Activated naive CD4-positive, alpha-beta T cell treated with anti-CD3 and anti-CD28 coated beads, Interleukin-2, amount 50 U/mL, for 72 hours (primary cell): ENCODE measurements at regions not wholly inside any gene's neighbourhood (a gene's known extent, or its start where the extent isn't known, plus 50 kb on each side); places are given as distances from the start of the nearest gene placed in this dataset.
A peak's percentile ranks its signal among the peaks of the same experiment; 100 is the strongest.

Experiments
- ATAC-seq, 2 donors: fragments of 150-1000 bp; cut with Tn5 transposase; 2 replicates each; pipeline ENCODE4 v1.10.0; 2021; ENCODE audit warnings: mild to moderate bottlenecking in 2 of 2, moderate library complexity in 2 of 2
- DNase-seq, 2 donors: peaks; one replicate each; pipeline ENCODE4 v3.0.0; 2021 to 2022; ENCODE audit warnings: low spot score in 2 of 2
- H3K27ac Mint-ChIP-seq, 2 donors: one replicate each; pipeline ENCODE4 v1.8.0; 2022; ENCODE audit warnings: mild to moderate bottlenecking in 2 of 2, mixed read lengths in 2 of 2
- H3K36me3 Mint-ChIP-seq, 2 donors: one replicate each; pipeline ENCODE4 v1.8.0; 2022; ENCODE audit warnings: mixed read lengths in 2 of 2
- H3K9me3 Mint-ChIP-seq, 2 donors: one replicate each; pipeline ENCODE4 v1.8.0; 2022; ENCODE audit warnings: mixed read lengths in 2 of 2

- Mint-ChIP-seq H3K27ac (no peak overlapping the region), H3K9me3 (peaks cover 0 to 14% of the 10 kb centered on the region in 2 donors), H3K36me3 (no peaks in the 10 kb centered on the region)
- no peak for DNase-seq
- ATAC-seq, result no peak
These were observed 974.3 kb downstream of the VRK1 start for GRCh38 chr14:97771340-97772045.

- H3K36me3 Mint-ChIP-seq, result no peaks in the 10 kb centered on the region
- no peak for DNase-seq
- H3K9me3 Mint-ChIP-seq, result peaks cover under 1 to 12% of the 10 kb centered on the region in 2 donors
- no peak for ATAC-seq
- H3K27ac Mint-ChIP-seq, result no peak overlapping the region
These were observed 976.4 kb downstream of the VRK1 start for GRCh38 chr14:97773598-97773997.

GRCh38 chr14:97776890-97777558, 979.8 kb downstream of the VRK1 start:
- Mint-ChIP-seq H3K36me3 (no peaks in the 10 kb centered on the region), H3K9me3 (peaks cover 3 to 22% of the 10 kb centered on the region in 2 donors), H3K27ac (peak overlapping the region in 1 of 2 donors; percentile 56)
- no peak for DNase-seq
- ATAC-seq, result peak in 1 of 2 donors; percentile 38

- Mint-ChIP-seq H3K9me3 (peaks cover 3 to 18% of the 10 kb centered on the region in 2 donors), H3K27ac (peak overlapping the region in 1 of 2 donors; percentile 56), H3K36me3 (no peaks in the 10 kb centered on the region)
- DNase-seq, result no peak
- peak in 1 of 2 donors; percentile 68 for ATAC-seq
These were observed 980.6 kb downstream of the VRK1 start for GRCh38 chr14:97777622-97778355.

DNA sequence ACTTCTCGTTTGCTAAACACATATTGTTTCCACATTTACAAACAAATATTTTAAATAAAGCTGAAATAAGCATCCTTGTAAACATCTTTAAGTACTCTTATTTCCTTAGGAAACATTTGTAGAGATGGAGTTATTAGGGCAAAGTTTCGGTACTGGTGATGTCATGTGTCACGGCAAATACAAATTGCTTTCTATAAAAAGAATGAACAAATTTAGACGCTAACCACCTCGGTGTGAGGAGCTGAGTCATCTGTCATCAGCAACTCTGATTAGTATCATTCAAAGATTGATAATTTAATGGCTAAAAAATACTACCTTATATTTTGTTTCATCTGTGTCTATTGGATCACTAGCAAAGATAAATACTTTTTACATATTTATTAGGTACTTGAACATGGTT, 982.0 kb downstream of the VRK1 start:
- no peak overlapping the region for H3K27ac Mint-ChIP-seq
- H3K36me3 Mint-ChIP-seq, result no peaks in the 10 kb centered on the region
- DNase-seq (no peak), ATAC-seq (no peak)
- peaks cover 3 to 18% of the 10 kb centered on the region in 2 donors for H3K9me3 Mint-ChIP-seq

DNA sequence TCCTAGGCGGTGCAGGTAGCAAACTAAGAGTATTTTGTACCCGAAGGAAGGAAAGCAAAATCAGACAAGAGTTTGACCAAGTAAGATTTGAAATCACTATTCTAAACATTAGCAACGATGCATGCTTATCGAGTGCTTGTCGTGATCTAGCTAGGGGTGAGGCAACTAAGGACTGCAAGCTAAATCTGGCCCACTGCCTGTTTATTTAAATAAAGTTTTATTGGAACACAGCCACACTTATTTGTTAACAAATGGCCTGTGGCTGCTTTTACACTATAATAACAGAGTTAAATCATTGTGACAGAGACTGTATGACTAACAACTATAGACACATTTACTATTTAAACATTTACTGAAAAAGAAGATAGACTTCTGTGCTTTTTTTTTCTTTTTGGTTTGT, 983.6 kb downstream of the VRK1 start:
- no peaks in the 10 kb centered on the region for H3K36me3 Mint-ChIP-seq
- ATAC-seq, result no peak
- H3K27ac Mint-ChIP-seq, result peak overlapping the region in 1 of 2 donors; percentile 32
- H3K9me3 Mint-ChIP-seq, result peaks cover 7 to 21% of the 10 kb centered on the region in 2 donors
- DNase-seq, result no peak

DNA sequence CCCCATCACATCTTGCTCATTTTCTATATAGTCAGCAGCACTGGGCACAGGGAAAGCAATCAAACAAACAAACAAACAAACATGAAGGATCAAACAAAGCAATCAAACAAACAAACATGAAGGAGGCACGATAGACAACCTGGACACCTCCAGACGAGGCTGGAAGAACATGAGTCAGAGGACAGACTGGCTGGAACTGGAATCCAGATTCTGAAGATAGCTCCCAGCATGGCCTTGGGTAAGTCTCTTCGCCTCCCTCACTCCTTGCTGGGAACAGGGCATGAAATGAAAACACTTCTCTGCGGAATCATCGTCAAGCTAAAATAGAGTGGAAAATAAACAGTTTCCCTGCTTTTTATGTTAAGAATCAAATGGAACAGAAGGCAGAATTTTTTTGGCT, 984.8 kb downstream of the VRK1 start:
- H3K9me3 Mint-ChIP-seq, result peaks cover 7 to 21% of the 10 kb centered on the region in 2 donors

GRCh38 chr14:97782871-97783414, 985.8 kb downstream of the VRK1 start:
- Mint-ChIP-seq H3K36me3 (no peaks in the 10 kb centered on the region), H3K9me3 (peaks cover 7 to 21% of the 10 kb centered on the region in 2 donors), H3K27ac (no peak overlapping the region)
- ATAC-seq (no peak), DNase-seq (no peak)

More for the DNA sequence above, 984.8 kb downstream of the VRK1 start:
- Mint-ChIP-seq H3K27ac (no peak overlapping the region), H3K36me3 (no peaks in the 10 kb centered on the region)
- DNase-seq, result no peak
- no peak for ATAC-seq

GRCh38 chr14:97785495-97785894, 988.3 kb downstream of the VRK1 start:
- Mint-ChIP-seq H3K36me3 (no peaks in the 10 kb centered on the region), H3K27ac (no peak overlapping the region), H3K9me3 (peaks cover 5 to 17% of the 10 kb centered on the region in 2 donors)
- DNase-seq (no peak), ATAC-seq (no peak)

DNA sequence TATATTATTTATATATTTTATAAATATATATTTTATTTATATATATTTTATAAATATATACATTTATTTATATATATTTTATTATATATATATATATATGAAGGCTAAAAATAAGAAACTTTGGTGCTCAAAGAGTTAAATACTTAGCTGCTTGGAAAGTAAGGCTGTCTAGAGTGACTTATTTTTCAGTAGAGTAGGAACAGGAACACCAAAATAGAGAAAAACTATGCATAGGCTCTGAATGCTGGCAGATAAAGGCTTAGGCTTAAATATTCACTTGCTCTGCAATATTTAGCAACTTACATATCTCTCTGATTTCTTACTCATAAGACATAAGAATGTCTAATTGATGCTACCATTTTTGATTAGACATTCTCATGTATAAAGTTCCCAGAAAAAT, 991.2 kb downstream of the VRK1 start:
- Mint-ChIP-seq H3K27ac (no peak overlapping the region), H3K9me3 (peaks cover 5 to 9% of the 10 kb centered on the region in 2 donors), H3K36me3 (no peaks in the 10 kb centered on the region)
- no peak for DNase-seq
- ATAC-seq, result peak; percentile 40 to 46

- no peak for DNase-seq
- ATAC-seq, result peak; percentile 36 to 65
- Mint-ChIP-seq H3K9me3 (peaks cover 5 to 9% of the 10 kb centered on the region in 2 donors), H3K36me3 (no peaks in the 10 kb centered on the region), H3K27ac (no peak overlapping the region)
These were observed 991.8 kb downstream of the VRK1 start for GRCh38 chr14:97788846-97789526.

DNA sequence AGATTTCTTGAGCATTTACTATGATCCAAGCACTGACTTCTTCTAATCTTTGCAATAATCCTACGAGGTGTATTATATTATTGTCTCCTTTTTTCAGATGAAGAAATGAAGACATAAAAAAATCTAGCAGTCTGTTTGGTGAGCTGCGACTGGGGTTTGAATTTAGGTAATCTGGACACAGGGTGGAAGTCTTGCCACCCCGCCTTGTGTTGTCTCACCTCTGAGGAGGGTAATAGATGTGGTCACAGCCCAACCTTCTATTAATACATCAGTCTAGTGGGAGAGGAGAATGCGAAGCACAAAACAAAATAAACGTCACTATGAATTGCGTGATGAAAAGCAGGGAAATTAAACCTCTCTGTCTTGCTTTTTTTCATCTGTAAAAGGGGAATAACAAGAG, 993.9 kb downstream of the VRK1 start:
- Mint-ChIP-seq H3K36me3 (no peaks in the 10 kb centered on the region), H3K9me3 (no peaks in the 10 kb centered on the region), H3K27ac (no peak overlapping the region)
- no peak for ATAC-seq
- no peak for DNase-seq

GRCh38 chr14:97791906-97792305, 994.7 kb downstream of the VRK1 start:
- Mint-ChIP-seq H3K9me3 (no peaks in the 10 kb centered on the region), H3K27ac (no peak overlapping the region), H3K36me3 (no peaks in the 10 kb centered on the region)
- ATAC-seq (no peak), DNase-seq (no peak)

GRCh38 chr14:97796511-97796910, 999.3 kb downstream of the VRK1 start:
- DNase-seq, result no peak
- peak; percentile 34 to 45 for ATAC-seq
- Mint-ChIP-seq H3K27ac (no peak overlapping the region), H3K36me3 (no peaks in the 10 kb centered on the region), H3K9me3 (no peaks in the 10 kb centered on the region)

GRCh38 chr14:97798176-97798575, 1001.0 kb downstream of the VRK1 start:
- Mint-ChIP-seq H3K9me3 (peaks cover 0 to 10% of the 10 kb centered on the region in 2 donors), H3K27ac (no peak overlapping the region), H3K36me3 (no peaks in the 10 kb centered on the region)
- ATAC-seq (no peak), DNase-seq (no peak)
